IPS-NIHi11 (cell line): ENCODE measurements at regions not wholly inside any gene's neighbourhood (a gene's known extent, or its start where the extent isn't known, plus 50 kb on each side); places are given as distances from the start of the nearest gene placed in this dataset.

ENCODE experiments used
- DNase-seq: peaks from one replicate; pipeline ENCODE4 v3.0.0; 2012; ENCODE audit warnings: mixed read lengths, low spot score

GRCh38 chr3:74507691-74508090 lies 106.8 kb downstream of the CNTN3 start:
- no peak for DNase-seq

DNA sequence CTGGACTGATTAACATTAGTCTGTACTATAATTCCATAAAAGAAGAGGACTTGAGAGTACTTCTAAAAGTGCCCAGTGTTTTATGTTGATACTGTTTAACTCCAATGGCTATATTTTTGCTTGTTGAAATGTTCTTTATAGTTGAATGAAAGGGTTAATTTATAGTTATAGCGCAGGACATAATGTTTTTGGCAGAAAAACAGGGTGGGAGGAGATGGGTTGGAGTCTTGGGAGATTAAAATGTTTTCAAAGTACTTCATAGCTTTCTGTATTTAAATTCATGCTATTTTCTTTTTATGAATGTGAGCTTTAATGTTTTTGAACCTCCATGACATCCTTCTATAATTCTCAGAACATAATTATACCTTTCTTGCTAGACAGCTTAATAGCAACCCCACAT lies 108.2 kb downstream of the CNTN3 start:
- DNase-seq, result no peak

GRCh38 chr3:74501007-74501406 lies 113.5 kb downstream of the CNTN3 start:
- no peak for DNase-seq

DNA sequence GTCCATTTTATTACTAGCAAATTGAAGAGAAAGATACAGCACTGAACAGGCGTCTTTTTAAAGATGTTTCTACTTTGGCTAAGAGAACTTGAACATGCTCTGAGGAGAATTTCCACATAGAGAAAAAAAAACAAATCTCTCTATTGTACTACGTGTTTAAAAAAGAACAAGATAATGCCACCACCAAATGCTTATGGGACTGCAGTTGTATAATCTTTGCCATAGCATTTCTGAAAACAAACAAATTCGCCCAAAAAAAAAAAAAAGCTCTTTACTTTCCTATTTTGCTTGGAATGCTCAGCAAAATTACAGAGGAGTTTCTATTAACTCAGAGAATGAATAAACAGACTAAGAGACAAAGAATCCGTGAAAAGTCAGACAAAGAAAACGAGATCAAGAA lies 114.2 kb downstream of the CNTN3 start:
- DNase-seq, result no peak

GRCh38 chr3:74491874-74492273 lies 122.6 kb downstream of the CNTN3 start:
- DNase-seq, result no peak

GRCh38 chr3:74489050-74489792 lies 125.2 kb downstream of the CNTN3 start:
- DNase-seq, result peak; percentile 18

DNA sequence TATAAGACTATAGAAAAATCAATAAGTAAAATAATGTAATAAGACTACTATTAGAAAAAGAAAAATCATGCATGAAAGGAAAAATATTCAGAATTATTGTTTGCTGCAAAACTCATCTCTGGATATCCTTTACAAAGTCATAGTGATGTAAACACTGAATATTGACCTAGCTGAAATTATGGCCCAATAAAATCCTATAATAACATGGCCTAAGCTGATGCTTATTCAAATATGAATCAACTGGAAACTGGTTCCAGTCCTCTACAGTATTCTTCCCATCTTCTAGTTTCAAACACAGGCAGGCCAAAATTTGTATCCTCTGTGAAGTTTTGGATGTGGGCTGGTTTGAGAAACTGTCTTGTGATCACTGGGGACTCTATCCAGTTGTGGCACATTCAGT lies 134.5 kb downstream of the CNTN3 start:
- no peak for DNase-seq

- DNase-seq, result no peak
These were observed 144.1 kb downstream of the CNTN3 start for GRCh38 chr3:74470313-74470712.

GRCh38 chr3:74469713-74470112 lies 144.7 kb downstream of the CNTN3 start:
- no peak for DNase-seq

DNA sequence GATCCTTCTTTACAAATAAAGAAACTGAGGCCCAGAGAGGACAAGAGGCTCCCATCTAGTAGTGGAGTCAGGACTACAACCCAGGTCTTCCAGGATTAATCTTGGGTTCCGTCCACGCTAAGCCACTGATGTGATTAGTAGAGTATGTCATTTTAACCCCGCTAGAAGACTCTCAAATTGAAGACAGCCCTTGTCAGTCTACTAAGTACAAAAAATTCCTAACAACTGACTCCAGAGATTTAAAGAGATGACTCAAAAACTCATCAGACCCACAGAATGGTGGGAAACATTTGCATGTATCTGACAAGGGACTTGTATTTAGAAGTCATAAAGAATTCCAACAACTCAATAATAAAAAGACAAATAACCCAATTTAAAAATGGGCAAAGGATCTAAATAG lies 145.3 kb downstream of the CNTN3 start:
- DNase-seq, result no peak

DNA sequence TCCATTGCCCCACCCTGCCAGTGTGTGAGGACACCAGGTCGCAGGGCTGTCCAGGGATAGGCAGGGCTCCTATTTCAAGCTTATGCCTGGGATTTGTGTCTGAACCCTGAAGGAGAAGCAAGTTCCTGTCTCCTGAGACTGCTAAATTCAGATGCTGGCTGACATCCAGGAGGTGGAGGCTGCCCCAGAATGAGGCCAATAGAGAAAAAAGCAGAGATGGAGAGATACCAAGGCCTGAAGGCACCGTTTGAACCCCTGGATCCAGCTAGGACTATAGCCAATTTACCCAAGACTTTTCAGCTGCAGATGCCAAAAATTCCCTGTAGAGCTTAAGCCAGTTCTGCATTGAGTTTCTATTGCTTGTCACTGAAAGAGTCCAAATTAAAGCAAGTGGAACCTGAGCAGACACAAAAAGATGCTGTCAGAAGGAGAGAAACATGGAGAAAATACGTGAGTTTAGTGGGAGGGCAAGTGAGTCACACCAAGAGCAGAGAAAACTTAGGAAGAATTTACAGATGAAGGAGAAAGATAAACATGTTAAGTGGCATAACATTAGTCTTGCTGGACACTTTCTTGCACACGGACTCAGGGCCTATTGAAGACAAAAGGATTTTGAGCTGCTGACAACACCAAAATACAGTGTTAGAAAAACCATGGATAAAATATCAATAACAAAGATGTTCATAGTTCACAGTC lies 148.6 kb downstream of the CNTN3 start:
- DNase-seq, result no peak

- DNase-seq, result no peak
These were observed 150.9 kb downstream of the CNTN3 start for GRCh38 chr3:74463515-74463914.

GRCh38 chr3:74456166-74456565 lies 158.3 kb downstream of the CNTN3 start:
- DNase-seq, result no peak

- DNase-seq, result no peak
These were observed 167.2 kb downstream of the CNTN3 start for GRCh38 chr3:74447221-74447620.

DNA sequence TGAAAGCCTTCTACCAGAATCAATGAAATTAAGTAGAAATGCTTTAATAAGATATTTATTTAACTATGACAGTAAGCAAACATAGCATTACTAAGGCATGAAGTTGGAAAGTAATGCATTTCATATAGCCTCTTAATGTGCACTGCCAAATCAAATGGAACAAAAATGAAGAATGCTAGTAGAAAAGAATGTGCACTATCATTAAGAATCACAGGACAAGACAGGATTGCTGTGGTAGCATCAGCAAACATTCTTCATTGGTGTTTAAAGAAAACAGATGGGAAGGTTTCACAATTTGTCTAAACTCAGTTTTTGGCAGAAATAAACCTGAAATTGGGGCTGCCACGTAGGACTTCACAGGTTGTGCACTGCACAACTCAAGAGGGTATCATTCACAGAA lies 168.9 kb downstream of the CNTN3 start:
- no peak for DNase-seq

GRCh38 chr3:74443102-74443501 lies 171.4 kb downstream of the CNTN3 start:
- DNase-seq, result no peak

DNA sequence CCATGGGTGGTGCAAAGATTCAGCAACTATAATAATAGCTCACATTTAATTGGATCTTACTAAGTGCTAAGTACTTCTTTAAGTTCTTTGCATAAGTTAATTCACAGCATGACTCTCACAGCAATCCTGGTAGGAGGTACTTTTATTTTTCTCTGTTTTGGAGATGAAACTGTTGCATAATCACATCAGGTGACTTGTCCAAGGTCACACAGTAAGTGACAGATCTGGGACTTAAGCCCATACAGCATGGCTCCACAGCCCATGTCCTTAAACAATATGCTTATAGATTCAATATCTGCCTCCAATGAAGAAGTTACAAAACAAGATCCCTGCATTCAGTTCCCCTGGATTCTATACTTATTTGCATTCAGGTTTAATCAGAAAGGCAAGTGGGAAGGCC lies 171.8 kb downstream of the CNTN3 start:
- DNase-seq, result no peak

- DNase-seq, result no peak
These were observed 172.4 kb downstream of the CNTN3 start for GRCh38 chr3:74442068-74442467.

DNA sequence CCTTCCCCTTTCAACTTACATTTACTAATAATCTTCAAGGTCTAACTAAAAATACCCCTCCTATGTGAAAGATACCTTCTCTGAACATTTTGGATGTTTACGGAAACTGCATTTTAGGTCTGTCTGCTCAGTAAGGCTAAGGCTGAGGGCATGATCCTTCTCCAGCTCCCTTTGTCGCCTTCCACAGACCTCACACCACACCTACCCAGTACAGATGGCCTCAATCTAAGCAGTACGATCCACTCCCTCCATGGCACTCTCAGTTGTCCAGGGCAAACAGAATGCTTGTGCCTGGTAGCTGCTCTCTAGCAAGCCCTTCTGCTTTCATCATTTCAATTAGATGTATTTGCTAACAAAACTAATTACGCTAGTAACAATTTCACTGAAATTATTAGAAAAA lies 178.3 kb downstream of the CNTN3 start:
- DNase-seq, result no peak

GRCh38 chr3:74435631-74436030 lies 178.8 kb downstream of the CNTN3 start:
- DNase-seq, result no peak

DNA sequence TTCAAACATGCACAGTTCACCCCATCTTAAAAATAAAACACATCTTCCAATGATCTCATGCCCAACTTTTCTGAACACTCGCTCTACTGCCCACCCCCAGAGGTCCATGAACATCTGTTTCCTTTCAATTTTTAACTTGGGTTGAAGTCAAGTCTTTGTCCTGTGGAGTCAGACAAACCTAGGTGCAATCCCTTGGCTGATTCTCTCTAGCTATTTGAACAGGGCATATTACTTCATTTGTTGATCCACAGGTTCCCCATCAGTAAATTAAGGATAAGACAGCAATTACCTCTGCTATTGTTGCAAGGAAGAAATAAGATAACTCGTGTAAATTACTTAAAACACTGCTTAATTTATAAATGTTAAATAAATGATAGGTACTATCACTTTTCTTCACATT lies 180.1 kb downstream of the CNTN3 start:
- DNase-seq, result no peak

- DNase-seq, result no peak
These were observed 187.9 kb downstream of the CNTN3 start for GRCh38 chr3:74426571-74426970.

GRCh38 chr3:74423867-74424266 lies 190.6 kb downstream of the CNTN3 start:
- DNase-seq, result no peak
